ENCODE measurements at regions not wholly inside any gene's neighbourhood (a gene's known extent, or its start where the extent isn't known, plus 50 kb on each side); places are given as distances from the start of the nearest gene placed in this dataset.

GRCh38 chr6:166726201-166726600 lies 99.2 kb upstream of the RPS6KA2 start:
- H3K4me3 ChIP-seq: no peak overlapping the region
- intact Hi-C loops (cut with DNase I): no loop called here
- H3K27me3 ChIP-seq (replicated peaks; ENCODE audit: insufficient read depth): no peaks in the 10 kb centered on the region
- H3K4me1 ChIP-seq (replicated peaks): no peaks in the 10 kb centered on the region
- 85% methylated on average over 7 of the region's 7 CpGs for WGBS
- no peak overlapping the region for H3K27ac ChIP-seq
- TF ChIP-seq CTCF (IDR thresholded peaks at IDR 0.05) (no peak), POLR2A (IDR thresholded peaks at IDR 0.05) (no peak), POLR2AphosphoS5 (IDR thresholded peaks at IDR 0.05) (no peak)
- H3K9me3 ChIP-seq: no peaks in the 10 kb centered on the region
- no peak for DNase-seq (ENCODE audit: low spot score)
- no peaks in the 10 kb centered on the region for H3K36me3 ChIP-seq

- intact Hi-C loops (cut with DNase I): no loop called here
- Histone ChIP-seq H3K36me3 (no peaks in the 10 kb centered on the region), H3K9me3 (no peaks in the 10 kb centered on the region), H3K4me1 (replicated peaks) (no peaks in the 10 kb centered on the region), H3K4me3 (no peak overlapping the region), H3K27me3 (replicated peaks; ENCODE audit: insufficient read depth) (no peaks in the 10 kb centered on the region), H3K27ac (no peak overlapping the region)
- no peak for TF ChIP-seq CTCF (IDR thresholded peaks at IDR 0.05)
- no peak for TF ChIP-seq POLR2A (IDR thresholded peaks at IDR 0.05)
- no peak for TF ChIP-seq POLR2AphosphoS5 (IDR thresholded peaks at IDR 0.05)
- no peak for DNase-seq (ENCODE audit: low spot score)
- WGBS: 93% methylated on average over 15 of the region's 15 CpGs
Observed at GRCh38 chr6:166725571-166725970, 98.5 kb upstream of the RPS6KA2 start.

GRCh38 chr6:166724576-166724975 lies 97.5 kb upstream of the RPS6KA2 start:
- WGBS: 64% methylated on average over 8 of the region's 8 CpGs

GRCh38 chr6:166722785-166723184 lies 95.7 kb upstream of the RPS6KA2 start:
- Histone ChIP-seq H3K27me3 (replicated peaks; ENCODE audit: insufficient read depth) (no peaks in the 10 kb centered on the region), H3K4me3 (no peak overlapping the region), H3K27ac (no peak overlapping the region), H3K4me1 (replicated peaks) (no peaks in the 10 kb centered on the region), H3K36me3 (no peaks in the 10 kb centered on the region), H3K9me3 (no peaks in the 10 kb centered on the region)
- no peak for TF ChIP-seq POLR2AphosphoS5 (IDR thresholded peaks at IDR 0.05)
- no peak for TF ChIP-seq CTCF (IDR thresholded peaks at IDR 0.05)
- TF ChIP-seq POLR2A (IDR thresholded peaks at IDR 0.05): no peak
- 94% methylated on average over 11 of the region's 11 CpGs for WGBS
- no peak for DNase-seq (ENCODE audit: low spot score)
- intact Hi-C loops (cut with DNase I): no loop called here

More at GRCh38 chr6:166724576-166724975, 97.5 kb upstream of the RPS6KA2 start:
- Histone ChIP-seq H3K27ac (no peak overlapping the region), H3K27me3 (replicated peaks; ENCODE audit: insufficient read depth) (no peaks in the 10 kb centered on the region), H3K9me3 (no peaks in the 10 kb centered on the region), H3K4me1 (replicated peaks) (no peaks in the 10 kb centered on the region), H3K4me3 (no peak overlapping the region), H3K36me3 (no peaks in the 10 kb centered on the region)
- intact Hi-C loops (cut with DNase I): no loop called here
- DNase-seq (ENCODE audit: low spot score): no peak
- TF ChIP-seq POLR2A (IDR thresholded peaks at IDR 0.05) (no peak), CTCF (IDR thresholded peaks at IDR 0.05) (no peak), POLR2AphosphoS5 (IDR thresholded peaks at IDR 0.05) (no peak)

GRCh38 chr6:166721576-166721975 lies 94.5 kb upstream of the RPS6KA2 start:
- intact Hi-C loops (cut with DNase I): no loop called here

More at GRCh38 chr6:166721576-166721975, 94.5 kb upstream of the RPS6KA2 start:
- Histone ChIP-seq H3K9me3 (no peaks in the 10 kb centered on the region), H3K4me3 (no peak overlapping the region), H3K27ac (no peak overlapping the region), H3K36me3 (no peaks in the 10 kb centered on the region), H3K27me3 (replicated peaks; ENCODE audit: insufficient read depth) (no peaks in the 10 kb centered on the region), H3K4me1 (replicated peaks) (no peaks in the 10 kb centered on the region)
- WGBS: 84% methylated on average over 16 of the region's 17 CpGs
- TF ChIP-seq POLR2A (IDR thresholded peaks at IDR 0.05): no peak
- TF ChIP-seq POLR2AphosphoS5 (IDR thresholded peaks at IDR 0.05): no peak
- no peak for TF ChIP-seq CTCF (IDR thresholded peaks at IDR 0.05)
- DNase-seq (ENCODE audit: low spot score): no peak
